Endothelial cell (in vitro differentiated cells): ENCODE measurements at regions not wholly inside any gene's neighbourhood (a gene's known extent, or its start where the extent isn't known, plus 50 kb on each side); places are given as distances from the start of the nearest gene placed in this dataset.
"Not testable (repeated sequence)": the region's sequence is repeated elsewhere in the genome, so short reads cannot be mapped to it uniquely, and the experiment has no call there.

ENCODE experiments used
- DNase-seq: peaks from one replicate; pipeline ENCODE4 v3.0.0; 2021; ENCODE audit warnings: low spot score
- H3K27ac Mint-ChIP-seq: one replicate; pipeline ENCODE4 v1.8.0; 2021; ENCODE audit warnings: mixed read lengths, inconsistent platforms; ENCODE audit not compliant: unreplicated experiment
- H3K27me3 Mint-ChIP-seq: one replicate; pipeline ENCODE4 v1.8.0; 2021; ENCODE audit warnings: mild to moderate bottlenecking, moderate library complexity, mixed read lengths, inconsistent platforms; ENCODE audit not compliant: unreplicated experiment
- H3K36me3 Mint-ChIP-seq: one replicate; pipeline ENCODE4 v1.8.0; 2021; ENCODE audit warnings: mild to moderate bottlenecking, low read depth, mixed read lengths, inconsistent platforms; ENCODE audit not compliant: unreplicated experiment
- H3K4me1 Mint-ChIP-seq: one replicate; pipeline ENCODE4 v1.8.0; 2021; ENCODE audit warnings: mild to moderate bottlenecking, mixed read lengths, inconsistent platforms; ENCODE audit not compliant: unreplicated experiment
- H3K4me3 Mint-ChIP-seq: one replicate; pipeline ENCODE4 v1.8.0; 2021; ENCODE audit warnings: mild to moderate bottlenecking, mixed read lengths, inconsistent platforms; ENCODE audit not compliant: unreplicated experiment
- H3K9me3 Mint-ChIP-seq: one replicate; pipeline ENCODE4 v1.8.0; 2021; ENCODE audit warnings: mixed read lengths, inconsistent platforms; ENCODE audit not compliant: unreplicated experiment
- CTCF ChIP-seq: fragments of 200-600 bp; sonication (generic); IDR thresholded peaks from one replicate; pipeline ENCODE4 v1.5.0; 2021; ENCODE audit warnings: antibody characterized with exemption; ENCODE audit not compliant: unreplicated experiment

GRCh38 chr12:83506841-83507240, 820.1 kb downstream of the TMTC2 start:
- TF ChIP-seq CTCF = no peak
- H3K27ac Mint-ChIP-seq = no peak overlapping the region
- H3K9me3 Mint-ChIP-seq = no peaks in the 10 kb centered on the region
- no peaks in the 10 kb centered on the region for H3K36me3 Mint-ChIP-seq
- no peaks in the 10 kb centered on the region for H3K27me3 Mint-ChIP-seq
- DNase-seq = no peak
- H3K4me3 Mint-ChIP-seq = no peak overlapping the region
- no peaks in the 10 kb centered on the region for H3K4me1 Mint-ChIP-seq

GRCh38 chr12:83505586-83505985, 818.9 kb downstream of the TMTC2 start:
- no peak overlapping the region for H3K27ac Mint-ChIP-seq
- no peaks in the 10 kb centered on the region for H3K4me1 Mint-ChIP-seq
- no peak for DNase-seq
- H3K36me3 Mint-ChIP-seq = no peaks in the 10 kb centered on the region
- H3K9me3 Mint-ChIP-seq = no peaks in the 10 kb centered on the region
- TF ChIP-seq CTCF = no peak
- H3K4me3 Mint-ChIP-seq = no peak overlapping the region
- no peaks in the 10 kb centered on the region for H3K27me3 Mint-ChIP-seq

GRCh38 chr12:83499894-83500293, 813.2 kb downstream of the TMTC2 start:
- not testable (repeated sequence) for DNase-seq, H3K9me3 Mint-ChIP-seq, H3K27me3 Mint-ChIP-seq, H3K27ac Mint-ChIP-seq, H3K4me1 Mint-ChIP-seq, H3K36me3 Mint-ChIP-seq, H3K4me3 Mint-ChIP-seq

GRCh38 chr12:83477696-83478095, 791.0 kb downstream of the TMTC2 start:
- no peaks in the 10 kb centered on the region for H3K4me1 Mint-ChIP-seq
- no peaks in the 10 kb centered on the region for H3K27me3 Mint-ChIP-seq
- no peak overlapping the region for H3K4me3 Mint-ChIP-seq
- no peak for TF ChIP-seq CTCF
- no peak overlapping the region for H3K27ac Mint-ChIP-seq
- no peaks in the 10 kb centered on the region for H3K36me3 Mint-ChIP-seq
- no peaks in the 10 kb centered on the region for H3K9me3 Mint-ChIP-seq
- no peak for DNase-seq

GRCh38 chr12:83476695-83477690, 790.3 kb downstream of the TMTC2 start:
- Mint-ChIP-seq H3K27me3 (no peaks in the 10 kb centered on the region), H3K36me3 (no peaks in the 10 kb centered on the region), H3K27ac (no peak overlapping the region), H3K4me3 (no peak overlapping the region), H3K9me3 (no peaks in the 10 kb centered on the region), H3K4me1 (no peaks in the 10 kb centered on the region)
- no peak for DNase-seq
- no peak for TF ChIP-seq CTCF
